Neuronal stem cell (in vitro differentiated cells): ENCODE measurements at regions not wholly inside any gene's neighbourhood (a gene's known extent, or its start where the extent isn't known, plus 50 kb on each side); places are given as distances from the start of the nearest gene placed in this dataset.
"Not testable (repeated sequence)": the region's sequence is repeated elsewhere in the genome, so short reads cannot be mapped to it uniquely, and the experiment has no call there.

Source experiments
- DNase-seq: peaks from one replicate; pipeline ENCODE4 v3.0.0-alpha.2; 2013; ENCODE audit warnings: low spot score
- H2AFZ ChIP-seq: one replicate; pipeline ENCODE4 v1.6.1; 2013; ENCODE audit warnings: mild to moderate bottlenecking, low read length, inconsistent platforms
- H2AK5ac ChIP-seq: 2 replicates; pipeline ENCODE4 v1.6.1; 2013; ENCODE audit warnings: low read depth, mild to moderate bottlenecking, inconsistent platforms, low read length, moderate library complexity, mixed read lengths
- H2BK120ac ChIP-seq: 2 replicates; pipeline ENCODE4 v1.6.1; 2013; ENCODE audit warnings: low read depth, mild to moderate bottlenecking, inconsistent platforms, low read length, moderate library complexity, mixed read lengths
- H2BK12ac ChIP-seq: one replicate; pipeline ENCODE4 v1.6.1; 2013; ENCODE audit warnings: low read length, inconsistent platforms
- H2BK15ac ChIP-seq: 2 replicates; pipeline ENCODE4 v1.6.1; 2013; ENCODE audit warnings: mild to moderate bottlenecking, low read length, inconsistent platforms, mixed read lengths
- H2BK5ac ChIP-seq: one replicate; pipeline ENCODE4 v1.6.1; 2013; ENCODE audit warnings: inconsistent platforms, mild to moderate bottlenecking, low read length, moderate library complexity
- H3K14ac ChIP-seq: one replicate; pipeline ENCODE4 v1.6.1; 2013; ENCODE audit warnings: low read length, inconsistent platforms
- H3K18ac ChIP-seq: 2 replicates; pipeline ENCODE4 v1.6.1; 2013; ENCODE audit warnings: low read length, inconsistent platforms
- H3K23ac ChIP-seq: 2 replicates; pipeline ENCODE4 v1.6.1; 2013; ENCODE audit warnings: low read depth, mild to moderate bottlenecking, mixed read lengths, low read length, inconsistent platforms; ENCODE audit not compliant: poor library complexity
- H3K27ac ChIP-seq: replicated peaks from 3 replicates; pipeline ENCODE4 v1.5.1; 2013; ENCODE audit warnings: low read length, inconsistent platforms
- H3K27me3 ChIP-seq, 3 experiments: 2 replicates each; pipeline ENCODE4 v1.6.1; 2013; ENCODE audit warnings: low read length in 3 of 3, mild to moderate bottlenecking in 2 of 3, inconsistent platforms in 1 of 3, low read depth in 1 of 3, mixed read lengths in 1 of 3, moderate library complexity in 1 of 3; ENCODE audit not compliant: control insufficient read depth in 3 of 3, insufficient read depth in 3 of 3
- H3K36me3 ChIP-seq, 2 donors: replicated peaks in 1 of 2; 2 replicates each; pipeline ENCODE4 v1.6.1; 2013; ENCODE audit warnings: low read length in 2 of 2; ENCODE audit not compliant: control insufficient read depth in 2 of 2, insufficient read depth in 2 of 2
- H3K4ac ChIP-seq: 2 replicates; pipeline ENCODE4 v1.6.1; 2013; ENCODE audit warnings: inconsistent platforms, mild to moderate bottlenecking, low read length, moderate library complexity
- H3K4me1 ChIP-seq, 2 donors: 1 replicate in 1 of 2; 2 replicates in 1 of 2; pipeline ENCODE4 v1.6.1; 2013; ENCODE audit warnings: low read length in 2 of 2, low read depth in 1 of 2; ENCODE audit not compliant: control insufficient read depth in 2 of 2, insufficient read depth in 1 of 2
- H3K4me2 ChIP-seq: one replicate; pipeline ENCODE4 v1.6.1; 2013; ENCODE audit warnings: mild to moderate bottlenecking, low read length, inconsistent platforms; ENCODE audit not compliant: insufficient read depth, poor library complexity, severe bottlenecking
- H3K4me3 ChIP-seq, 2 donors: 2 replicates each; pipeline ENCODE4 v1.5.1; 2013; ENCODE audit warnings: low read length in 2 of 2, mild to moderate bottlenecking in 2 of 2, inconsistent platforms in 1 of 2, moderate library complexity in 1 of 2
- H3K79me1 ChIP-seq: one replicate; pipeline ENCODE4 v1.6.1; 2013; ENCODE audit warnings: low read depth, mild to moderate bottlenecking, inconsistent platforms, low read length, moderate library complexity
- H3K9ac ChIP-seq: one replicate; pipeline ENCODE4 v1.6.1; 2013; ENCODE audit warnings: mild to moderate bottlenecking, low read depth, low read length, inconsistent platforms; ENCODE audit not compliant: poor library complexity
- H3K9me3 ChIP-seq, 2 donors: replicated peaks in 1 of 2; 2 replicates each; pipeline versions ENCODE3 to v1.6.1; 2013; ENCODE audit warnings: low read length in 2 of 2, mild to moderate bottlenecking in 2 of 2, inconsistent platforms in 1 of 2, low read depth in 1 of 2, mixed read lengths in 1 of 2, moderate library complexity in 1 of 2; ENCODE audit not compliant: control insufficient read depth in 2 of 2, insufficient read depth in 1 of 2
- H4K8ac ChIP-seq: one replicate; pipeline ENCODE4 v1.6.1; 2013; ENCODE audit warnings: low read depth, mild to moderate bottlenecking, inconsistent platforms, low read length, moderate library complexity
- H4K91ac ChIP-seq: one replicate; pipeline ENCODE4 v1.6.1; 2013; ENCODE audit warnings: low read length, low read depth, mild to moderate bottlenecking, inconsistent platforms; ENCODE audit not compliant: poor library complexity
- WGBS, 2 donors: extraction: QIAGEN DNeasy Blood & Tissue Kit; methylation state at CpG; one replicate each; pipeline ENCODE4 v1.1.7; 2013; ENCODE audit warnings: missing lambda C conversion rate in 2 of 2, mixed read lengths in 1 of 2; ENCODE audit not compliant: insufficient read length in 2 of 2, insufficient replicate concordance in 1 of 2; ENCODE audit errors: extremely low coverage in 2 of 2; 5-methylcytosine and 5-hydroxymethylcytosine counted together

DNA sequence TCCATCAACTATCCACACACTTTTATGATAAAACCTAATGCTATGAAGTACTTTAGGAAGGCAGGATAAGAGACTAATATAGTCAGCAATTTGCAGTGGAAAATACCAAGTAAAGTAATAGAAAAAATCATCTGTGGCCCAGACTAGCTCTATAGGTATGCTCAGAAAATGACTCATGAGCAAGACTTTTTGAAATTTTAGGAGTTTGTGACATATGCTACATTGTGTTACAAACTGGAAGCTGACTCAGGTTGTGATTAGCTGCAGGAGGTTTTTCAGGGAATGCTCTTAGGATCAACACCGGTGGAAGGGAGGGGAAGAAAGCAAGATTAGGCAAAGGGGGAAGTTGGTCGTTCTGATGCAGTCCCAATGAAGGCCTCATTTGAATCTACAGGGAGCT, 56.1 kb downstream of the FEZF1 start:
- WGBS, 2 donors: no CpG with 5 or more reads among the region's 2 CpGs
- DNase-seq: no peak
- H2BK5ac ChIP-seq: no peak overlapping the region
- H3K4me2 ChIP-seq: no peak overlapping the region
- H3K23ac ChIP-seq: no peak overlapping the region
- no peak overlapping the region for H3K4ac ChIP-seq
- no peak overlapping the region for H4K8ac ChIP-seq
- H3K14ac ChIP-seq: no peak overlapping the region
- no peak overlapping the region for H3K9ac ChIP-seq
- no peak overlapping the region for H2BK12ac ChIP-seq
- H3K9me3 ChIP-seq: peaks cover 0 to 2% of the 10 kb centered on the region in 2 donors
- H3K79me1 ChIP-seq: no peaks in the 10 kb centered on the region
- H3K18ac ChIP-seq: no peak overlapping the region
- H2AK5ac ChIP-seq: no peak overlapping the region
- H2AFZ ChIP-seq: no peak overlapping the region
- no peak overlapping the region for H3K27ac ChIP-seq
- H3K4me1 ChIP-seq: no peaks in the 10 kb centered on the region
- no peak overlapping the region for H2BK120ac ChIP-seq
- H3K36me3 ChIP-seq: no peaks in the 10 kb centered on the region
- no peak overlapping the region for H4K91ac ChIP-seq
- H2BK15ac ChIP-seq: no peak overlapping the region
- H3K4me3 ChIP-seq: no peak overlapping the region
- H3K27me3 ChIP-seq: peaks cover 0 to 10% (median 0%) of the 10 kb centered on the region in 3 experiments

DNA sequence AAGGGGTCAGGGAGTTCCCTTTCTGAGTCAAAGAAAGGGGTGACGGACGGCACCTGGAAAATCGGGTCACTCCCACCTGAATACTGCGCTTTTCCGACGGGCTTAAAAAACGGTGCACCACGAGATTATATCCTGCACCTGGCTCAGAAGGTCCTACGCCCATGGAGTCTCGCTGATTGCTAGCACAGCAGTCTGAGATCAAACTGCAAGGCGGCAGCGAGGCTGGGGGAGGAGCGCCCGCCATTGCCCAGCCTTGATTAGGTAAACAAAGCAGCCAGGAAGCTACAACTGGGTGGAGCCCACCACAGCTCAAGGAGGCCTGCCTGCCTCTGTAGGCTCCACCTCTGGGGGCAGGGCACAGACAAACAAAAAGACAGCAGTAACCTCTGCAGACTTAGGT, 65.8 kb downstream of the FEZF1 start:
- H3K9me3 ChIP-seq, H3K4me3 ChIP-seq, H4K91ac ChIP-seq, H3K27ac ChIP-seq, H3K4me2 ChIP-seq, H3K9ac ChIP-seq, H3K27me3 ChIP-seq, H3K4ac ChIP-seq, H2BK12ac ChIP-seq, H3K23ac ChIP-seq, H2AFZ ChIP-seq, H3K4me1 ChIP-seq, DNase-seq, H2AK5ac ChIP-seq, H3K18ac ChIP-seq, H4K8ac ChIP-seq, H3K79me1 ChIP-seq, H2BK5ac ChIP-seq, H2BK15ac ChIP-seq, H3K14ac ChIP-seq, H2BK120ac ChIP-seq, H3K36me3 ChIP-seq: not testable (repeated sequence)
- WGBS, 2 donors: no CpG with 5 or more reads among the region's 14 CpGs

DNA sequence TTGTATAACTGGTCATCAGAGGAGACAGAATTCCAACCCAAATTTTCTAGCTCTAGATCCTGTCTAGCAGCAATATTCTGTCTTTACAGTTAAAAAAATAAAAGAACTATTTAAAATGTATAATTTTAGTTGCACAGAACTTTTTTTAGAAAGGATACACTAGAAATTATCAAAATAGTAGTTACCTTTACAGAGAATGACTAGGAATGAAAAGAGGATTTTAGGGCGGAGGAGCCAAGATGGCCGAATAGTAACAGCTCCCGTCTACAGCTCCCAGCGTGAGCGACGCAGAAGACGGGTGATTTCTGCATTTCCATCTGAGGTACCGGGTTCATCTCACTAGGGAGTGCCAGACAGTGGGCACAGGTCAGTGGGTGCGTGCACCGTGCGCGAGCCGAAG, 66.3 kb downstream of the FEZF1 start:
- not testable (repeated sequence) for H2BK120ac ChIP-seq, H3K14ac ChIP-seq
- WGBS, 2 donors: no CpG with 5 or more reads among the region's 13 CpGs

DNA sequence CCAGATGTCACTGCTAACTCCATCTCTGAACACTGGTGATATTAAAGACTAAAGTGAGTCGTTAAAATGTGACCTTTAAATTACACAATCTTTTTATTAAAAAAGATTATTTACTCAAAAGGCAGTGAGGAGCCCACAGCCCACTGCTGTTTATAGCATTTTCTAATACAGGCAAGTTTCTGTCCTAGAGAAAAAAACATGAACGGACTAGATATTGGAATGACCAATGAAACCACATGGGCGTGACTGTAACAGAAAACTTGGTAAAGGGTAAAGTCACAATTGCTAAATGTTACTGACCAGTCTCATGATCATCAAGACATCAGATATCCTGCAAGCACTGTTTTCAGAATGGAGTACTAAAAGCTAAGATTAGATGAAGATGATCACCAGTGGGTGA, 78.7 kb downstream of the FEZF1 start:
- Histone ChIP-seq H3K27ac (no peak overlapping the region), H2AFZ (no peak overlapping the region), H4K91ac (no peak overlapping the region), H3K9ac (no peak overlapping the region), H2BK15ac (no peak overlapping the region), H2BK12ac (no peak overlapping the region), H3K4me1 (no peaks in the 10 kb centered on the region), H3K4me2 (no peak overlapping the region), H2BK120ac (no peak overlapping the region), H3K79me1 (no peaks in the 10 kb centered on the region), H3K14ac (no peak overlapping the region), H3K18ac (no peak overlapping the region), H3K9me3 (no peaks in the 10 kb centered on the region), H2AK5ac (no peak overlapping the region), H3K36me3 (no peaks in the 10 kb centered on the region), H4K8ac (no peak overlapping the region), H3K4me3 (no peak overlapping the region), H3K4ac (no peak overlapping the region), H3K27me3 (no peaks in the 10 kb centered on the region), H2BK5ac (no peak overlapping the region), H3K23ac (no peak overlapping the region)
- DNase-seq: no peak
- WGBS, 2 donors: no CpG with 5 or more reads among the region's 3 CpGs

More for the DNA sequence above, 66.3 kb downstream of the FEZF1 start:
- not testable (repeated sequence) for H2BK15ac ChIP-seq, H4K8ac ChIP-seq, H2BK12ac ChIP-seq, H3K4me2 ChIP-seq, H3K27ac ChIP-seq, H3K9ac ChIP-seq, H3K4me3 ChIP-seq, H3K18ac ChIP-seq, H3K79me1 ChIP-seq, H3K36me3 ChIP-seq, H3K9me3 ChIP-seq, H2AK5ac ChIP-seq, H3K27me3 ChIP-seq, H3K4me1 ChIP-seq, H3K23ac ChIP-seq, H2AFZ ChIP-seq, DNase-seq, H2BK5ac ChIP-seq, H4K91ac ChIP-seq, H3K4ac ChIP-seq
